H9 (cell line): ENCODE measurements at regions not wholly inside any gene's neighbourhood (a gene's known extent, or its start where the extent isn't known, plus 50 kb on each side); places are given as distances from the start of the nearest gene placed in this dataset.

ENCODE experiments used
- DNase-seq: peaks from one replicate; pipeline ENCODE4 v3.0.0-alpha.2; 2017
- H2AFZ ChIP-seq: one replicate; pipeline ENCODE4 v1.6.1; 2013; ENCODE audit warnings: mild to moderate bottlenecking, low read length, control low read depth, moderate library complexity
- H2AK5ac ChIP-seq: 2 replicates; pipeline ENCODE4 v1.6.1; 2013; ENCODE audit warnings: low read length, control low read depth, mixed read lengths; ENCODE audit not compliant: insufficient read length
- H2BK120ac ChIP-seq: one replicate; pipeline ENCODE4 v1.6.1; 2013; ENCODE audit warnings: low read depth, mild to moderate bottlenecking, low read length, control low read depth, inconsistent platforms; ENCODE audit not compliant: poor library complexity, severe bottlenecking
- H2BK12ac ChIP-seq: 2 replicates; pipeline ENCODE4 v1.6.1; 2013; ENCODE audit warnings: low read length, control low read depth, mixed read lengths, low read depth; ENCODE audit not compliant: insufficient read length
- H2BK15ac ChIP-seq: 2 replicates; pipeline ENCODE4 v1.6.1; 2013; ENCODE audit warnings: low read depth, low read length, control low read depth
- H2BK20ac ChIP-seq: one replicate; pipeline ENCODE4 v1.6.1; 2013; ENCODE audit warnings: low read depth, mild to moderate bottlenecking, low read length, control low read depth, inconsistent platforms; ENCODE audit not compliant: poor library complexity, severe bottlenecking
- H2BK5ac ChIP-seq: 2 replicates; pipeline ENCODE4 v1.6.1; 2013; ENCODE audit warnings: low read length, control low read depth, mixed read lengths; ENCODE audit not compliant: insufficient read length
- H3K14ac ChIP-seq: 2 replicates; pipeline ENCODE4 v1.6.1; 2013; ENCODE audit warnings: low read length, control low read depth; ENCODE audit not compliant: insufficient read depth
- H3K18ac ChIP-seq: 2 replicates; pipeline ENCODE4 v1.6.1; 2013; ENCODE audit warnings: low read depth, mild to moderate bottlenecking, mixed read lengths, low read length, control low read depth; ENCODE audit not compliant: insufficient read length
- H3K23ac ChIP-seq: 2 replicates; pipeline ENCODE4 v1.6.1; 2013; ENCODE audit warnings: low read length, control low read depth, mixed read lengths, low read depth; ENCODE audit not compliant: insufficient read length
- H3K23me2 ChIP-seq: 2 replicates; pipeline ENCODE4 v1.6.1; 2013; ENCODE audit warnings: low read depth, mild to moderate bottlenecking, mixed read lengths, low read length, control low read depth; ENCODE audit not compliant: insufficient read length, poor library complexity, severe bottlenecking
- H3K27ac ChIP-seq: 2 replicates; pipeline ENCODE4 v1.5.1; 2013; ENCODE audit warnings: low read length, control low read depth, mixed read lengths, low read depth; ENCODE audit not compliant: insufficient read length
- H3K27me3 ChIP-seq: 2 replicates; pipeline ENCODE4 v1.6.1; 2013; ENCODE audit warnings: low read length, control low read depth, inconsistent platforms; ENCODE audit not compliant: insufficient read depth
- H3K4ac ChIP-seq: 2 replicates; pipeline ENCODE4 v1.6.1; 2013; ENCODE audit warnings: low read depth, mild to moderate bottlenecking, control low read depth, inconsistent platforms, low read length, moderate library complexity
- H3K4me1 ChIP-seq: 2 replicates; pipeline ENCODE4 v1.6.1; 2013; ENCODE audit warnings: low read length, control low read depth, inconsistent platforms; ENCODE audit not compliant: insufficient read depth
- H3K4me2 ChIP-seq: 2 replicates; pipeline ENCODE4 v1.6.1; 2013; ENCODE audit warnings: low read length, control low read depth, mixed read lengths; ENCODE audit not compliant: insufficient read length, insufficient read depth
- H3K56ac ChIP-seq: 2 replicates; pipeline ENCODE4 v1.6.1; 2013; ENCODE audit warnings: low read depth, mild to moderate bottlenecking, mixed read lengths, low read length, control low read depth; ENCODE audit not compliant: insufficient read length
- H3K79me1 ChIP-seq: 2 replicates; pipeline ENCODE4 v1.6.1; 2013; ENCODE audit warnings: low read depth, mild to moderate bottlenecking, moderate library complexity, low read length, control low read depth, inconsistent platforms; ENCODE audit not compliant: insufficient read depth, poor library complexity, severe bottlenecking
- H3K79me2 ChIP-seq: 2 replicates; pipeline ENCODE4 v1.6.1; 2013; ENCODE audit warnings: low read length, control low read depth, inconsistent platforms; ENCODE audit not compliant: insufficient read depth
- H3K9ac ChIP-seq: 2 replicates; pipeline ENCODE4 v1.6.1; 2013; ENCODE audit warnings: low read length, control low read depth, mixed read lengths; ENCODE audit not compliant: insufficient read length; ENCODE audit errors: extremely low read depth
- H3K9me3 ChIP-seq: one replicate; pipeline ENCODE4 v1.6.1; 2013; ENCODE audit warnings: low read depth, low read length, inconsistent platforms; ENCODE audit not compliant: control insufficient read depth
- H3T11ph ChIP-seq: one replicate; pipeline ENCODE4 v1.6.1; 2013; ENCODE audit warnings: mild to moderate bottlenecking, low read length, control low read depth, inconsistent platforms
- H4K20me1 ChIP-seq: one replicate; pipeline ENCODE4 v1.6.1; 2013; ENCODE audit not compliant: control insufficient read depth, insufficient read length, insufficient read depth
- H4K5ac ChIP-seq: 2 replicates; pipeline ENCODE4 v1.6.1; 2013; ENCODE audit warnings: low read depth, mild to moderate bottlenecking, mixed read lengths, low read length, control low read depth; ENCODE audit not compliant: insufficient read length
- H4K8ac ChIP-seq: replicated peaks from 2 replicates; pipeline ENCODE4 v1.6.1; 2013; ENCODE audit warnings: low read length, control low read depth, mixed read lengths, low read depth; ENCODE audit not compliant: insufficient read length
- H4K91ac ChIP-seq: 2 replicates; pipeline ENCODE4 v1.6.1; 2013; ENCODE audit warnings: low read depth, mild to moderate bottlenecking, moderate library complexity, mixed read lengths, low read length, control low read depth; ENCODE audit not compliant: insufficient read length
- H3K27ac Mint-ChIP-seq, 3 experiments: 2 replicates in 2 of 3; 3 replicates in 1 of 3; pipeline ENCODE4 v1.8.0; 2020 to 2021; ENCODE audit warnings: mixed read lengths in 3 of 3, mild to moderate bottlenecking in 1 of 3, moderate library complexity in 1 of 3
- H3K27me3 Mint-ChIP-seq: 2 replicates; pipeline ENCODE4 v1.8.0; 2021; ENCODE audit warnings: low read depth, mild to moderate bottlenecking, moderate library complexity, mixed read lengths
- H3K36me3 Mint-ChIP-seq, 3 experiments: 2 replicates in 2 of 3; 3 replicates in 1 of 3; pipeline ENCODE4 v1.8.0; 2020 to 2021; ENCODE audit warnings: low read depth in 3 of 3, mixed read lengths in 3 of 3; ENCODE audit not compliant: insufficient read depth in 1 of 3
- H3K4me1 Mint-ChIP-seq, 2 experiments: 2 replicates each; pipeline ENCODE4 v1.8.0; 2020; ENCODE audit warnings: mixed read lengths in 2 of 2
- H3K4me3 Mint-ChIP-seq, 2 experiments: 2 replicates in 1 of 2; 3 replicates in 1 of 2; pipeline ENCODE4 v1.8.0; 2020 to 2021; ENCODE audit warnings: mild to moderate bottlenecking in 2 of 2, mixed read lengths in 2 of 2, moderate library complexity in 1 of 2
- H3K9me3 Mint-ChIP-seq, 2 experiments: 2 replicates in 1 of 2; 3 replicates in 1 of 2; pipeline ENCODE4 v1.8.0; 2020; ENCODE audit warnings: mild to moderate bottlenecking in 2 of 2, mixed read lengths in 2 of 2, moderate library complexity in 1 of 2
- CTCF ChIP-seq: fragments of 200-600 bp; sonication (generic); conservative IDR thresholded peaks from 3 replicates; pipeline ENCODE4 v1.8.0; 2021; ENCODE audit warnings: antibody characterized with exemption, mild to moderate bottlenecking
- WGBS: extraction: QIAGEN DNeasy Blood & Tissue Kit; methylation state at CpG from one replicate; pipeline ENCODE4 v1.1.7; 2013; ENCODE audit warnings: missing lambda C conversion rate, low lambda C conversion rate, mixed read lengths; ENCODE audit not compliant: insufficient read length; ENCODE audit errors: extremely low coverage; 5-methylcytosine and 5-hydroxymethylcytosine counted together

DNA sequence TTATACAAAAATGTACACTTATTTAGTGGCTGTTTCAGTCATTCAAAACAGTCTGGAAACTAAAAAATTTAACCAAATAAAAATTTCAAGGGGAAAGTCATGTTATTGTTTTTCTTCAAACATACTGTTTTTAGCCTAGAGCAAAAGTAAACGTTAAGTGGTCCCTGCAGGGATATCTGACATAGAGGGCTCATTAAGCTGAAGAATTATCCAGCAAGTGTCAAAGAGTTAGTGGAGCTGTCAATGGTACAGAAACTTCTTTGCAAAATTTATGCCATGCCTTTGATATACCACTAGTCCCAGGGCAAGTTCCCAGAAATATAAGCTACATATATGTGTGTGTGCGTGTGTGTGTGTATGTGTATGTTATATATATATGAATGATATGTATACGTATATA, 894.2 kb downstream of the KCNJ2 start:
- Histone ChIP-seq H2BK5ac (no peak overlapping the region), H2AK5ac (no peak overlapping the region), H2BK15ac (no peak overlapping the region), H2BK20ac (no peak overlapping the region), H3K4me2 (no peak overlapping the region), H3K56ac (no peak overlapping the region), H3K23ac (no peak overlapping the region), H3K79me1 (no peaks in the 10 kb centered on the region), H3K4ac (no peak overlapping the region), H3K9ac (no peak overlapping the region), H3K27ac (no peak overlapping the region), H3K23me2 (no peaks in the 10 kb centered on the region), H3K14ac (no peak overlapping the region), H4K91ac (no peak overlapping the region), H3K4me1 (no peaks in the 10 kb centered on the region), H2BK120ac (no peak overlapping the region), H3K79me2 (no peaks in the 10 kb centered on the region), H3T11ph (no peak overlapping the region), H4K20me1 (no peaks in the 10 kb centered on the region), H3K27me3 (no peaks in the 10 kb centered on the region), H3K9me3 (no peaks in the 10 kb centered on the region), H2AFZ (no peak overlapping the region), H3K18ac (no peak overlapping the region), H2BK12ac (no peak overlapping the region), H4K5ac (no peak overlapping the region), H4K8ac (no peak overlapping the region)
- DNase-seq, result no peak
- Mint-ChIP-seq H3K36me3 (peaks cover 0 to 11% (median 5%) of the 10 kb centered on the region in 3 experiments; a peak in 5 of 7 replicates), H3K4me1 (no peaks in the 10 kb centered on the region), H3K4me3 (no peak overlapping the region), H3K27me3 (peaks cover 5% of the 10 kb centered on the region), H3K27ac (no peak overlapping the region), H3K9me3 (peaks cover 12 to 18% of the 10 kb centered on the region in 2 experiments; a peak in 4 of 5 replicates)
- no CpG with 5 or more reads among the region's 3 CpGs for WGBS
- no peak for TF ChIP-seq CTCF
